PC-9 (cell line): ENCODE measurements at regions not wholly inside any gene's neighbourhood (a gene's known extent, or its start where the extent isn't known, plus 50 kb on each side); places are given as distances from the start of the nearest gene placed in this dataset.

Source experiments
- BruUV-seq: library from RNA; stranded (reverse); fragments of 400-500 nt; replicated peaks from 2 replicates; lab custom pipeline; 2021; lab: Mats Ljungman, UMichigan
- CTCF ChIA-PET: fragments of 300-600 bp; sonication (Branson Sonifier 250); formaldehyde crosslinking; loops from one replicate; lab custom pipeline; 2022; ENCODE audit warnings: antibody characterized with exemption; lab: Charles Lee
- POLR2A ChIA-PET: fragments of 300-600 bp; sonication (Branson Sonifier 250); formaldehyde crosslinking; loops from one replicate; lab custom pipeline; 2022; ENCODE audit warnings: antibody characterized with exemption; ENCODE audit not compliant: unreplicated experiment; lab: Charles Lee
- DNase-seq, 2 experiments: peaks; one replicate each; pipeline versions ENCODE4 v3.0.0 to v3.0.0-alpha.2; 2015 to 2022; ENCODE audit warnings: mixed read lengths in 1 of 2
- H2AFZ ChIP-seq: fragments of 200-600 bp; sonication (generic); 2 replicates; pipeline ENCODE4 v1.8.1; 2017; ENCODE audit warnings: antibody characterized with exemption
- H3F3A ChIP-seq: fragments of 200-600 bp; sonication (generic); 2 replicates; pipeline ENCODE4 v1.8.1; 2017; ENCODE audit warnings: antibody characterized with exemption, mild to moderate bottlenecking, low read depth; ENCODE audit not compliant: insufficient read depth
- H3K27ac ChIP-seq: fragments of 200-600 bp; sonication (generic); 2 replicates; pipeline ENCODE4 v1.6.1; 2016; ENCODE audit warnings: mixed run types
- H3K27me3 ChIP-seq: fragments of 200-600 bp; sonication (generic); 2 replicates; pipeline ENCODE4 v1.6.1; 2016; ENCODE audit warnings: low read depth, mixed run types; ENCODE audit not compliant: insufficient read depth
- H3K36me3 ChIP-seq: fragments of 200-600 bp; sonication (generic); 2 replicates; pipeline ENCODE4 v1.6.1; 2016; ENCODE audit warnings: low read depth, mixed run types
- H3K4me1 ChIP-seq: fragments of 200-600 bp; sonication (generic); replicated peaks from 2 replicates; pipeline ENCODE4 v1.6.1; 2016; ENCODE audit warnings: mixed run types; ENCODE audit not compliant: insufficient read depth
- H3K4me2 ChIP-seq: fragments of 200-600 bp; sonication (generic); 2 replicates; pipeline ENCODE4 v1.6.1; 2017; ENCODE audit warnings: mixed run types
- H3K4me3 ChIP-seq: fragments of 200-600 bp; sonication (generic); 2 replicates; pipeline ENCODE4 v1.6.1; 2016; ENCODE audit warnings: mixed run types
- H3K79me2 ChIP-seq: fragments of 200-600 bp; sonication (generic); 2 replicates; pipeline ENCODE4 v1.6.1; 2017; ENCODE audit warnings: low read depth, mixed run types
- H3K9me2 ChIP-seq: fragments of 200-600 bp; sonication (generic); 2 replicates; pipeline ENCODE4 v1.8.1; 2017; ENCODE audit warnings: mild to moderate bottlenecking; ENCODE audit not compliant: insufficient read depth
- H3K9me3 ChIP-seq: fragments of 200-600 bp; sonication (generic); 2 replicates; pipeline ENCODE4 v1.8.1; 2016; ENCODE audit warnings: low read depth; ENCODE audit not compliant: insufficient read depth
- H4K20me1 ChIP-seq: fragments of 200-600 bp; sonication (generic); 2 replicates; pipeline ENCODE4 v1.8.1; 2017; ENCODE audit not compliant: insufficient read depth
- EZH2 ChIP-seq: fragments of 200-600 bp; sonication (generic); IDR thresholded peaks from 2 replicates; pipeline ENCODE4 v1.8.0; 2017; ENCODE audit warnings: antibody characterized with exemption, low read depth
- intact Hi-C: fragments of 100-400 bp; cut with micrococcal nuclease; formaldehyde crosslinking; loops from one replicate; pipeline ENCODE4 v1.10.0; 2022; ENCODE audit not compliant: unreplicated experiment
- TF ChIP-seq, protein P1 (sequence below): fragments of 200-600 bp; sonication (generic); conservative IDR thresholded peaks from 2 replicates; pipeline ENCODE4 v1.6.1; 2017; ENCODE audit warnings: mixed run types, antibody characterized with exemption, mild to moderate bottlenecking, moderate library complexity

DNA sequence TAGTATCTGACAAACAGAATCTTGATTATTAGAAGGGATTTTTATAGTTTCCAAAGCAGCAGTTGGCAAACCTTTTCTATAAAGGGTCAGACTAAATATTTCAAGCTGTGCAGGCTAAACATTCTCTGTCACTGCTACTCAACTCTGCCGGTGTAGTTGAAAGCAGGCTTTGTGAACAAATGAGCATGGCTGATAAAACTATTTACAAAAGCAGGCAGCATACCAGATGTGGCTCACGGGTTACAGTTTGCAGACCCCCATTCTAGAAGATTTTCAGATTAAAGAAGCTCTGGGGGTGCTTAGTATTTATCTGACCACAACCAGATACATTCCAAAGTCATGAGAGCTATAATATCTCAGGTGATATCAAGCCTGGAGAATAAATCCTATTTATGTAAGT is 1017.5 kb downstream of the SORCS1 start:
- H3K27ac ChIP-seq = no peak overlapping the region
- H3K9me3 ChIP-seq = no peaks in the 10 kb centered on the region
- H3F3A ChIP-seq = no peaks in the 10 kb centered on the region
- H3K27me3 ChIP-seq = no peaks in the 10 kb centered on the region
- H3K9me2 ChIP-seq = no peaks in the 10 kb centered on the region
- H3K79me2 ChIP-seq = no peaks in the 10 kb centered on the region
- no peak for DNase-seq
- intact Hi-C loops = no loop called here
- H3K4me1 ChIP-seq = no peaks in the 10 kb centered on the region
- H4K20me1 ChIP-seq = no peaks in the 10 kb centered on the region
- no TSS peak for BruUV-seq
- H3K36me3 ChIP-seq = no peaks in the 10 kb centered on the region
- H3K4me2 ChIP-seq = no peak overlapping the region
- no peak overlapping the region for H2AFZ ChIP-seq
- H3K4me3 ChIP-seq = no peak overlapping the region
- ChIA-PET CTCF (no interaction called here), POLR2A (no interaction called here)
- TF ChIP-seq, protein P1, sequence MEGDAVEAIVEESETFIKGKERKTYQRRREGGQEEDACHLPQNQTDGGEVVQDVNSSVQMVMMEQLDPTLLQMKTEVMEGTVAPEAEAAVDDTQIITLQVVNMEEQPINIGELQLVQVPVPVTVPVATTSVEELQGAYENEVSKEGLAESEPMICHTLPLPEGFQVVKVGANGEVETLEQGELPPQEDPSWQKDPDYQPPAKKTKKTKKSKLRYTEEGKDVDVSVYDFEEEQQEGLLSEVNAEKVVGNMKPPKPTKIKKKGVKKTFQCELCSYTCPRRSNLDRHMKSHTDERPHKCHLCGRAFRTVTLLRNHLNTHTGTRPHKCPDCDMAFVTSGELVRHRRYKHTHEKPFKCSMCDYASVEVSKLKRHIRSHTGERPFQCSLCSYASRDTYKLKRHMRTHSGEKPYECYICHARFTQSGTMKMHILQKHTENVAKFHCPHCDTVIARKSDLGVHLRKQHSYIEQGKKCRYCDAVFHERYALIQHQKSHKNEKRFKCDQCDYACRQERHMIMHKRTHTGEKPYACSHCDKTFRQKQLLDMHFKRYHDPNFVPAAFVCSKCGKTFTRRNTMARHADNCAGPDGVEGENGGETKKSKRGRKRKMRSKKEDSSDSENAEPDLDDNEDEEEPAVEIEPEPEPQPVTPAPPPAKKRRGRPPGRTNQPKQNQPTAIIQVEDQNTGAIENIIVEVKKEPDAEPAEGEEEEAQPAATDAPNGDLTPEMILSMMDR = no peak
- TF ChIP-seq EZH2 = no peak

DNA sequence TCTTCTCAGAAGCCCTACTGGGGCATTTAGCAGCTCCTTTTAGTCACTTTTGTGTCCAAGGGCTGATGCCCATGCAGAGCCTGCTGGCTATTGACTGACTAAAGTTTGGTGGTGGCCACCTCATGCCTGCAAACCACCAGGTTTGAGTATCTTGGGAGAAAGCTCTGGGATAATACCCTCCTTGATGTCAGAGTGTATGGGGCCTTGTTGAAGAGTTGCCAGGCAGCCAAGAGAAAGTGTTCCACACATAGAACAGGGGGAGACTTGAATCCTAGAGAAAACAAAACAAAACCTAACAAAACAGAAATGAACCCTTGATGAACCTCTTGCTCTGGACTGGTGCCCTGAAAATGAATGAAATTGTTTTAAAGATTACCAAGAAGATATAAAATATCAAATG is 1024.6 kb downstream of the SORCS1 start:
- no peaks in the 10 kb centered on the region for H3F3A ChIP-seq
- no peak overlapping the region for H2AFZ ChIP-seq
- H3K4me3 ChIP-seq = no peak overlapping the region
- BruUV-seq = no TSS peak
- no peaks in the 10 kb centered on the region for H3K27me3 ChIP-seq
- DNase-seq = no peak
- H3K79me2 ChIP-seq = no peaks in the 10 kb centered on the region
- H3K36me3 ChIP-seq = no peaks in the 10 kb centered on the region
- ChIA-PET CTCF (no interaction called here), POLR2A (no interaction called here)
- no peak overlapping the region for H3K4me2 ChIP-seq
- H3K27ac ChIP-seq = no peak overlapping the region
- intact Hi-C loops = no loop called here
- no peaks in the 10 kb centered on the region for H3K9me2 ChIP-seq
- no peaks in the 10 kb centered on the region for H4K20me1 ChIP-seq
- TF ChIP-seq EZH2 = no peak
- TF ChIP-seq, protein P1 = no peak
- H3K4me1 ChIP-seq = no peaks in the 10 kb centered on the region
- H3K9me3 ChIP-seq = no peaks in the 10 kb centered on the region

DNA sequence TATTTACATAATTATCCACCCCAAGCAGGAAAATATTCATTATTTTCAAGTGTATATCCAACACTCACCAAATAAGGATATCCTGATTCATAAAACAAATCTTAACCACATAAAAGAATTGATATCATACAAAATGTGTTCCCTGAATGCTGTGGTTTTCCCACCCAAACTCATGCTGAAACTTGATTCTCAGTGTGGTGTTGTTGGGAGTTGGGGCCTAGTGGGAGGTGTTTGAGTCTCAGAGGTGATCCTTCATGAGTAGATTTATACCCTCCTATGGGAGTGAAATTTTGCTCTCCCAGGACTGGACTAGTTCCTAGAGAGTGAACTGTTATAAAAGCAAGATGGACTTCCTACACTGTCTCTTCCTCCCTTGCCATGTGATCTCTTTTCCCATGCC is 1028.3 kb downstream of the SORCS1 start:
- no peak for DNase-seq
- ChIA-PET POLR2A (no interaction called here), CTCF (no interaction called here)
- Histone ChIP-seq H3K4me1 (no peaks in the 10 kb centered on the region), H3K4me2 (no peak overlapping the region), H3K36me3 (no peaks in the 10 kb centered on the region), H3K9me2 (no peaks in the 10 kb centered on the region), H3K79me2 (no peaks in the 10 kb centered on the region), H3K9me3 (no peaks in the 10 kb centered on the region), H4K20me1 (no peaks in the 10 kb centered on the region), H2AFZ (no peak overlapping the region), H3K27me3 (no peaks in the 10 kb centered on the region), H3F3A (no peaks in the 10 kb centered on the region), H3K4me3 (no peak overlapping the region), H3K27ac (no peak overlapping the region)
- intact Hi-C loops = no loop called here
- TF ChIP-seq, protein P1 = no peak
- TF ChIP-seq EZH2 = no peak
- no TSS peak for BruUV-seq
